GM21526 (cell line): ENCODE measurements at regions not wholly inside any gene's neighbourhood (a gene's known extent, or its start where the extent isn't known, plus 50 kb on each side); places are given as distances from the start of the nearest gene placed in this dataset.
A peak's percentile ranks its signal among the peaks of the same experiment; 100 is the strongest.

Experiments used
- ATAC-seq: cut with Tn5 transposase; IDR thresholded peaks from one replicate; pipeline ENCODE4 v1.9.1; 2021; ENCODE audit warnings: moderate library complexity; ENCODE audit not compliant: unreplicated experiment, low FRiP score

GRCh38 chr20:22652681-22653588 lies 68.6 kb upstream of the FOXA2 start:
- ATAC-seq: no peak

GRCh38 chr20:22653658-22654642 lies 69.6 kb upstream of the FOXA2 start:
- no peak for ATAC-seq

GRCh38 chr20:22663528-22664025 lies 79.2 kb upstream of the FOXA2 start:
- no peak for ATAC-seq

DNA sequence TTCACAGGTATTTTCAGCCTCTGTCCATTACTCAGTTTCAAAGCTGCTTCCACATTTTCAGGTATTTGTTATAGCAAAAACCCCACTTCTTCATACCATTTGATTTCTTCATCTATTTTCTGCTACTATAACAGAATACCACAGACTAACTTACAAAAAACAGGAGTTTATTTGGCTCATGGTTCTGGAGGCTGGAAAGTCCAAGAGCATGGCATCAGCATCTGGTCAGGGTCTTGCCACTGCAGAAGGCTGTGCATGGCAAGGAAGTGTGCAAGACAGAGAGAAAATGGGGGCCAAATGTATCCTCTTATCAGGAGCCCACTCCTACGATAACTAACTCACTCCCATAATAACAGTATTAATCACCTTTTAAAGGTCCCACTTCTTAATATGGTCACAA lies 82.8 kb upstream of the FOXA2 start:
- ATAC-seq: no peak

- no peak for ATAC-seq
Observed at GRCh38 chr20:22672191-22672590, 87.8 kb upstream of the FOXA2 start.

DNA sequence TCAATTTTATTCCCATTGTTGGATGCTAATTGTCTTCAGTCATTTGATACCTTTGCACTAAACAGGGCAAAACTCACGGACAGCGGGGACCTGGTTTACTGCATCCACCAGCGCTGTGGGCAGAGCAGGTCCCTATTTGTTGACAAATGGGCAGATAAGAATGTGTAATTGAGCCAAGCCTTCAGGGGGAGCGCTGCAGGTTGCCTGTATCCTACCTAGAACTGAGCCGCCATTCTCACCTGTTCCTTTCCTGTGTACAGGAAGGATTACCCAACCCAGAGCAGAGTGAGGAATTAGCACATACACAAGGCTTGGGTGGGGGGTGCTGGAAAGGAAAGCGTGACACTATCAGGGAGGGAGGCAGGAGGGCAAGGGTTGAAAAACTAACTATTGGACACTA lies 89.1 kb upstream of the FOXA2 start:
- ATAC-seq: no peak

GRCh38 chr20:22675341-22675740 lies 91.0 kb upstream of the FOXA2 start:
- ATAC-seq: no peak

DNA sequence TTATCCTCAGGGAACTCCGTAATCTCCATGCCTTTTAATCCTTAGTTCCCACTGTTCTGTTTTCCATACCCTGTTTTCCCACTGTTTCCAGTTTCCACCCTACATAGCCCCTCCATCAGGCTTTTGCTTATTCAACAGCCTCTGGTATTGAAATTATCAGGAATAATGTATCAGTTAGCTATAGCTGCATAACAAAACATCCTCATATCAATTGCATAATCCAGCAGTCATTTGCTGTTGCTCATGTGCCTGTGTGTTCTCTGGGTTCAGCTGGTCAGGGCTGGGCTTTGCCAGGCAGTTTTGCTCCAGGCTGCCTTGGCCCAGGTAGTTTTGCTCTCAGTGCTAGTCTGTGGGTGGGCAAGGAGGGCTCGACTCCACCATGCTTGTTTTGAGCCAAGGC lies 94.3 kb upstream of the FOXA2 start:
- ATAC-seq: no peak

- no peak for ATAC-seq
Observed at GRCh38 chr20:22679197-22679596, 94.8 kb upstream of the FOXA2 start.

DNA sequence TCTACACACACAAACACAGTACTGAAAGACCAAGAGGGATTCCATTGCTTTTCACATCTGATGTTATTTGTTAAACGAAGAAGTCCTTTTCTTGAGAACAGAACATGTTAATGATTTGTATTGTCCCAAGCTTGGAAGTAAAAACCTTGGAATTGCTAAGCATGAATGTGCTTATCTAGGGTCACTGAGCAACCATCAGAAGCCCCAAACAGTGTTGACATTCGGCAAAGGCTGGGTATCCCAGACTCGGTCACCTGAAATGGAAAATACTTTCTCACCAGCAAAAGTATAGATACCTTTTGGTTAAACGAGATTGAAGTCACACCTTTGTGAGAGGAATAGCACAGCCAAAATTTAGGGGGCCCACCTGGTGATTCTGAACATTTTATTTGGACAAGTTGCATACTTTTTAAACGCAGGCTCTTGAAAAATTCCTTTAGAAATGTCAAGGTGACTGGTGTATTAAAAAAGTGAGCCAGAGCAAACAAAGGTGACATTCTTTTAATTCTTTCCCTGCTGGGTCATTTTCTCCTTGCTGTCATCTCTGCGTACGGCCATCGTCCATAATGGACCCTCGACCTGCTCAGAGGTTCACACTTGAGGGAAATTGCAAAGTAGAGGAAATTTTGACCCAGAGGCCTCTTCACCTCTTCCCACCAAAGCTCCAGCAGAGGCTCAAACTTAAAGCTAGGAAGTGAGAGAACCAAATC lies 95.8 kb upstream of the FOXA2 start:
- ATAC-seq: no peak

DNA sequence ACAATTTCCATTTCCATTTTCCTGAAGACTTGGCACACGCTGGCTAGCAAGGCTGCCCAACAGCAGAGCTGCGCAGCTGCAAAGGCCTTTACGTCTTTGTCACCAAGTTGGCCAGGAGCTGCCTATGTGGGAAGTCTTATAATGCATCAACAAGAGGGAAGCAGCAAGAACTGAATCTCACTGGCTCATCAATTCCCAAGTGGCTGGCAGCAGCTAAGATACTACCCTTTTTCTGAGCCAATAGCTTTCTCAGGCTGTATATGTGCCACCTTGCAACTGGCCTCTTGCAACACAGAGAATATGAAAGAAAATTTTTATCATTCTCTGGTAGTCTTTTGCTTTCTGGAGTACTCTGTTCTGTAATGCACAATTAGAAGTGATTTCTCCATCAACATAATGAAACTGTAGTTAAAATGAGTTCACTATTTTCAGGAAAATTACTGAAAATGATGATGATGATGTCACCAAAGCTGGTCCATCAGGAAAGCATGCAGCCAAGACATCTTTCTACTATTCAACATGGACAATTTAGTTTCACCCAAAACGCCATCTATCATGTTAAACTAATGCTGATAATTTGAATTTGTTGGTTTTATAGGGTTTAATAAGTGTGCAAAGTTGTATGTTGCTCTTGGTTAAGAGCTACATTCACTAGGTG lies 97.3 kb upstream of the FOXA2 start:
- no peak for ATAC-seq

GRCh38 chr20:22682381-22682780 lies 98.0 kb upstream of the FOXA2 start:
- ATAC-seq: no peak

GRCh38 chr20:22684072-22684762 lies 99.8 kb upstream of the FOXA2 start:
- peak; percentile 85 for ATAC-seq

- ATAC-seq: no peak
Observed at GRCh38 chr20:22684763-22685443, 100.5 kb upstream of the FOXA2 start.

GRCh38 chr20:22686097-22686496 lies 101.7 kb upstream of the FOXA2 start:
- ATAC-seq: peak; percentile 44

GRCh38 chr20:22687676-22688349 lies 103.4 kb upstream of the FOXA2 start:
- no peak for ATAC-seq

DNA sequence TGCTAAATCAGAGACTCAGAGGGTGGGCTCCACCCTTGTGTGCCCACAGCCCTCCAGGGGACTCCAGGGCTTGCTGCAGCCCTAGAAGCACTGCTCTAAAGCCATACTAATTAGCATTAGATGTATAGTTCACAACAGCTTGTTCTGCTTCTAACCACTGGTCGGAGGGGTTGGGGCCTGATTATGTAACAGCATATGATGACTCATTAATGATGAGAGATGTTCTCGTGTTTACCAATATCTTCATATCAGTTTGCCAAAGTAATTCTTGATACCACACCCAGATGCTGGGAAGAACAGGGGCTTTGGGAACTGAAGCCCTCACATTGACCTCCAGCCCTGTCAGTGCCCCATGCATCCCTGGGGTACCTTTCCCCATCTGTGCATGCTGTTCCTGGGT lies 104.1 kb upstream of the FOXA2 start:
- no peak for ATAC-seq

DNA sequence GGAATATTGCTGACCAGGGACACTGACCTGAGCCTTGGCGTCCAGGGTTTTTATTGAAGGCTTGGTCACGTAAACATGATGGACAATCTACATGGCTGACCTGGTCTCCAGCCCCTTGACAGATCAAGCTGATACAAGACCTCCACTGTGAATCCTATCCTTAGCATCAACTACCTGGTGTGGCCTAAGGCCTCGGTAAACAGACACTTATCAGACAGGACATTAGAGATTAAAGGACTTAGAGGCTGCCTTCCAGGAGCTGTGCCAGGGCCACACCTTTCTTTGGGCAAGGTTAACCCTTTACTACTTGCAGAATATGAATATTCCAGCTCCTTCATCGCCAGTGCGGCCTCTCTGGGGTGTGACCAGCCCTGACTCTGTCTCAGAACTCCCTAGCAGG lies 104.9 kb upstream of the FOXA2 start:
- ATAC-seq: no peak
